GM13977 (cell line): ENCODE measurements at regions not wholly inside any gene's neighbourhood (a gene's known extent, or its start where the extent isn't known, plus 50 kb on each side); places are given as distances from the start of the nearest gene placed in this dataset.

ENCODE experiments used
- DNase-seq: peaks from one replicate; pipeline ENCODE4 v3.0.0; 2012; ENCODE audit warnings: low spot score
- in situ Hi-C: fragments of 300-500 bp; cut with MboI; formaldehyde crosslinking; loops from one replicate; pipeline ENCODE4 v1.12.0; 2022; ENCODE audit warnings: low sequenced_read_pairs, low pct_unique_long_range_greater_than_20kb, mixed read lengths, inconsistent platforms; ENCODE audit not compliant: unreplicated experiment
- TF ChIP-seq, protein P1 (sequence below): IDR thresholded peaks from 2 replicates; pipeline ENCODE4 v1.5.1; 2012; ENCODE audit warnings: mild to moderate bottlenecking, control low read depth; ENCODE audit not compliant: insufficient read depth; ENCODE audit errors: extremely low read depth, missing control alignments

DNA sequence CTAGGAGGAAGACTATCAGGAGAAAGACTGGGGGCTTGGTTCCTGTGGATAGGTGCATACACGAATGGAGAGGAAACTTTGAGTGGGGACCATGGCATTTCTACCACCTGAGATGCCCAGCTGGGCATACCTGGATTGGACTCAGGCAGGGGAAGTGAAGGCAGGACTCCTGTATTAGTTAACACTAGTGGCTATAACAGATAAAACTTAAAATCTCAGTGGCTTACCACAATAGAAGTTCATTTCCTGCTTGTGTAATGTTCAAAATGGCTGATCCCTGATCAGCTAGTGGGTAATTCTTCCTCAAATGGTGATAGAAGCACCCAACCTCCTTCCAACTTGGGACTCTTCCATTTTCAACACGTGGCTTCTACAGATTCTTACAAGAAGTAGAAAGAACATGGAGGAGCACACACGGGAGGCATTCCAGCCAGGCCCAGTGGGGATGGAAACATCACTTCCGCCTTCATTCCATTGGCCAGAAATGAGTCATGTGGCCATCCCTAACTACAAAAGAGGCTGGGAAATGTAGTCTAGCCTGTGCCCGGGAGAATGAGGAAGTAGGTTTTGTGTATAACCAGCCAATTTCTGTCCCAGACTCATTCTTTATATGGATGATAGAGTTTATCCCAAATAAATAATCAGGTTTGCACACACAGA lies 112.1 kb downstream of the UTP18 start:
- TF ChIP-seq, protein P1, sequence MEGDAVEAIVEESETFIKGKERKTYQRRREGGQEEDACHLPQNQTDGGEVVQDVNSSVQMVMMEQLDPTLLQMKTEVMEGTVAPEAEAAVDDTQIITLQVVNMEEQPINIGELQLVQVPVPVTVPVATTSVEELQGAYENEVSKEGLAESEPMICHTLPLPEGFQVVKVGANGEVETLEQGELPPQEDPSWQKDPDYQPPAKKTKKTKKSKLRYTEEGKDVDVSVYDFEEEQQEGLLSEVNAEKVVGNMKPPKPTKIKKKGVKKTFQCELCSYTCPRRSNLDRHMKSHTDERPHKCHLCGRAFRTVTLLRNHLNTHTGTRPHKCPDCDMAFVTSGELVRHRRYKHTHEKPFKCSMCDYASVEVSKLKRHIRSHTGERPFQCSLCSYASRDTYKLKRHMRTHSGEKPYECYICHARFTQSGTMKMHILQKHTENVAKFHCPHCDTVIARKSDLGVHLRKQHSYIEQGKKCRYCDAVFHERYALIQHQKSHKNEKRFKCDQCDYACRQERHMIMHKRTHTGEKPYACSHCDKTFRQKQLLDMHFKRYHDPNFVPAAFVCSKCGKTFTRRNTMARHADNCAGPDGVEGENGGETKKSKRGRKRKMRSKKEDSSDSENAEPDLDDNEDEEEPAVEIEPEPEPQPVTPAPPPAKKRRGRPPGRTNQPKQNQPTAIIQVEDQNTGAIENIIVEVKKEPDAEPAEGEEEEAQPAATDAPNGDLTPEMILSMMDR: no peak
- peak; percentile 17 for DNase-seq
- in situ Hi-C loops: no loop called here

DNA sequence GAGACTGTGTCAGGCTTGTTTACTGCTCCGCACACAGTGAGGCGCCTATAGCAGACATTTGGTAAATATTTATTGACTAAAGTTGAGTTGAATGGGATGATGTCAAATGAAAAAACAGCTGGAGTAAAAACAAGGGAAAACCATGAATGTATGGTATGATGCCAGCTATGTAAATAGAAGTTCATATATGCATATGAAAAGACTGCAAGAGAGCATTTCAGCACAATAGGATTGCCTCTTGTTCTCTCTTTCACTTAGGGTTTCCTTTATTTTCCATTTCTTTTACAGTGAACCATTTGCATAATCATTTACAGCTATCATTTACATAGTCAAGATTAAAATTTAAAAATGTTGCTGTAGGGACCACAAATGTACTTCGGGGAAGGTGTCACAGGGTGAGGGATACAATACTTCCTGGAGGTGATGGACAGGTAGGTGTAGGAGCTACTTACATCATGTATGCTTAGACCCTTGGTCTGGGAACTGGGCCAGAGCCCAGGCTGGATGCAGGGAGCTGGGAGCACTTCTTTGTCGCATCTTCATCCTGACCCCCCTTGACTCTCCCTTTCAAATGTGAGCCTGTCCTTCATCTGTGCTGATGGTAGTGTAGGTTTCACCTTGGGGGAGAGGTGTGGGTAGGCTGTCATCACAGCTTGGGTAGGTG lies 113.3 kb downstream of the UTP18 start:
- in situ Hi-C loops: no loop called here
- DNase-seq: no peak
- TF ChIP-seq, protein P1: no peak

DNA sequence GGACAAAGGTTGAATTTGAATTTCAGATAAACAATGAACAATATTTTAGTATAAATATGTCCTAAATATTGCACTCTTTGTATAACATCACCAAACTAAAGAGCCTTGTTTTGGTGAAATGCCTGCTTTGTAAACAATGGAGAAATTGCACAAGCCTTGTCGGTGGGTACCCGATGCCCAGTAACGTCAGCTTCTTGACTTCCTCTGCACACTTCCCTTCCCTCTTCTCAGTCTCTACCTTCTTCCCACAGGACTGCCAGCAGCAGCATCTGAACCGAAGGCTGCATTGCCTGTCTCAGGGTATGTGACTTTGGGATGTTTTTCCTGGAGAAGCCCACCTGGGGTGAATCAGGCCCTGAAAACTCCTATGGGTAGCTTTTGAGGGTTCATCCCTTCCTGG lies 113.9 kb downstream of the UTP18 start:
- in situ Hi-C loops: no loop called here
- TF ChIP-seq, protein P1: no peak
- DNase-seq: no peak

- DNase-seq: no peak
- in situ Hi-C loops: no loop called here
- TF ChIP-seq, protein P1: no peak
These were observed 115.4 kb downstream of the UTP18 start for GRCh38 chr17:51375771-51376170.

- in situ Hi-C loops: no loop called here
- TF ChIP-seq, protein P1: no peak
- no peak for DNase-seq
These were observed 116.4 kb downstream of the UTP18 start for GRCh38 chr17:51376739-51377138.

- in situ Hi-C loops: no loop called here
- TF ChIP-seq, protein P1: no peak
- DNase-seq: no peak
These were observed 120.9 kb downstream of the UTP18 start for GRCh38 chr17:51381262-51381661.

DNA sequence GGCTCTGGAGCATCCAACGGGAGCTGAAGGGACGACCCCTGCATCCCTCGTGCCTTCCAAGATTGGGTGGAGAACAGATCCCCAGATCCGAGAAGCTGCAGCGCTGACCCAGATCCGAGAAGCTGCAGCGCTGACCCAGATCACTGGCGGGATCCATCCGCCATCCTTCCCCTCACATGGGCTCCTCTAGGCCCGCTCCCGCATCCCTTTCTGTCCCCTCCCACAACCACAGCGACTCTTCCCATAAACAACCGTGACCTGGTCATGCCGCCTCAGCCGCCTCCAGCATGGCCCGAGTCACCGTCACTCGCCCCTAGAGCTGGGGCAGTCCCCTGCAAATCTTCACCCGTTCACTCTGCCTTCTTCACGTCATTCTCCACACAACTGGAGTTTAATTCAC lies 124.9 kb downstream of the UTP18 start:
- TF ChIP-seq, protein P1: no peak
- no peak for DNase-seq
- in situ Hi-C loops: no loop called here
